ENCODE measurements at regions not wholly inside any gene's neighbourhood (a gene's known extent, or its start where the extent isn't known, plus 50 kb on each side); places are given as distances from the start of the nearest gene placed in this dataset.
"Not testable (repeated sequence)": the region's sequence is repeated elsewhere in the genome, so short reads cannot be mapped to it uniquely, and the experiment has no call there.

DNA sequence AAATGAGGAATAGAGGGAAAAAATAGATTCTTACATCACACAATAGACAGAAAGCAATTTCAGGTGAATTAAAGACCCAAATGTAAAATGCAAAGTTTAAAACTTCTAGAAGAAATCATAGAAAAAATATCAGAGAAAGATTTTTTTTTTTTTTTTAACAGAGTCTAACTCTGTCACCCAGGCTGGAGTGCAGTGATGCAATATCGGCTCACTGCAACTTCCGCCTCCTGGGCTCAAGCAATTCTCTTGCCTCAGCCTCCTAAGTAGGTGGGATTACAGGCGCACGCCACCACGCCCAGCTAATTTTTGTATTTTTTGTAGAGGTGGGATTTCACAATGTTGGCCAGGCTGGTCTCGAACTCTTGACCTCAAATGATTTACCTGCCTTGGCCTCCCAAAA lies 141.8 kb downstream of the COPRS start:
- TF ChIP-seq EZH2phosphoT487 (IDR thresholded peaks at IDR 0.05; ENCODE audit: low read length); EZH2 (optimal IDR thresholded peaks at IDR 0.05; ENCODE audit: low read depth, low read length): not testable (repeated sequence)
- TF ChIP-seq, protein P1, sequence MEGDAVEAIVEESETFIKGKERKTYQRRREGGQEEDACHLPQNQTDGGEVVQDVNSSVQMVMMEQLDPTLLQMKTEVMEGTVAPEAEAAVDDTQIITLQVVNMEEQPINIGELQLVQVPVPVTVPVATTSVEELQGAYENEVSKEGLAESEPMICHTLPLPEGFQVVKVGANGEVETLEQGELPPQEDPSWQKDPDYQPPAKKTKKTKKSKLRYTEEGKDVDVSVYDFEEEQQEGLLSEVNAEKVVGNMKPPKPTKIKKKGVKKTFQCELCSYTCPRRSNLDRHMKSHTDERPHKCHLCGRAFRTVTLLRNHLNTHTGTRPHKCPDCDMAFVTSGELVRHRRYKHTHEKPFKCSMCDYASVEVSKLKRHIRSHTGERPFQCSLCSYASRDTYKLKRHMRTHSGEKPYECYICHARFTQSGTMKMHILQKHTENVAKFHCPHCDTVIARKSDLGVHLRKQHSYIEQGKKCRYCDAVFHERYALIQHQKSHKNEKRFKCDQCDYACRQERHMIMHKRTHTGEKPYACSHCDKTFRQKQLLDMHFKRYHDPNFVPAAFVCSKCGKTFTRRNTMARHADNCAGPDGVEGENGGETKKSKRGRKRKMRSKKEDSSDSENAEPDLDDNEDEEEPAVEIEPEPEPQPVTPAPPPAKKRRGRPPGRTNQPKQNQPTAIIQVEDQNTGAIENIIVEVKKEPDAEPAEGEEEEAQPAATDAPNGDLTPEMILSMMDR (IDR thresholded peaks at IDR 0.05; ENCODE audit: low read length): not testable (repeated sequence)
